ENCODE measurements at regions not wholly inside any gene's neighbourhood (a gene's known extent, or its start where the extent isn't known, plus 50 kb on each side); places are given as distances from the start of the nearest gene placed in this dataset.
"Not testable (repeated sequence)": the region's sequence is repeated elsewhere in the genome, so short reads cannot be mapped to it uniquely, and the experiment has no call there.

- ATAC-seq = no peak
These were observed 361.5 kb downstream of the RRAGC start for GRCh38 chr1:38497921-38498656.

GRCh38 chr1:38493306-38493705, 366.3 kb downstream of the RRAGC start:
- not testable (repeated sequence) for ATAC-seq

- ATAC-seq = peak in 1 of 2 donors; percentile 30
These were observed 369.7 kb downstream of the RRAGC start for GRCh38 chr1:38489844-38490270.

GRCh38 chr1:38488162-38488898, 371.2 kb downstream of the RRAGC start:
- ATAC-seq = no peak

- ATAC-seq = no peak
These were observed 372.2 kb downstream of the RRAGC start for GRCh38 chr1:38487396-38487795.

- no peak for ATAC-seq
These were observed 373.5 kb downstream of the RRAGC start for GRCh38 chr1:38486085-38486484.

GRCh38 chr1:38481871-38482826, 377.4 kb downstream of the RRAGC start:
- ATAC-seq = no peak

GRCh38 chr1:38479662-38480061, 379.9 kb downstream of the RRAGC start:
- not testable (repeated sequence) for ATAC-seq

- ATAC-seq = no peak
These were observed 381.8 kb downstream of the RRAGC start for GRCh38 chr1:38477811-38478210.

- no peak for ATAC-seq
These were observed 382.8 kb downstream of the RRAGC start for GRCh38 chr1:38476850-38477178.

- no peak for ATAC-seq
These were observed 383.3 kb downstream of the RRAGC start for GRCh38 chr1:38476111-38476849.

- ATAC-seq = no peak
These were observed 384.0 kb downstream of the RRAGC start for GRCh38 chr1:38475624-38476005.

GRCh38 chr1:38474738-38475623, 384.6 kb downstream of the RRAGC start:
- ATAC-seq = peak; percentile 65 to 70

GRCh38 chr1:38466487-38466886, 393.1 kb downstream of the RRAGC start:
- ATAC-seq = no peak

GRCh38 chr1:38465460-38465859, 394.1 kb downstream of the RRAGC start:
- no peak for ATAC-seq

- ATAC-seq = no peak
These were observed 395.4 kb downstream of the RRAGC start for GRCh38 chr1:38464071-38464661.

GRCh38 chr1:38463074-38463473, 396.5 kb downstream of the RRAGC start:
- no peak for ATAC-seq

GRCh38 chr1:38456531-38456876, 403.1 kb downstream of the RRAGC start:
- no peak for ATAC-seq

GRCh38 chr1:38455829-38456530, 403.6 kb downstream of the RRAGC start:
- no peak for ATAC-seq

GRCh38 chr1:38454749-38455441, 404.7 kb downstream of the RRAGC start:
- ATAC-seq = no peak
